H1 (cell line): ENCODE measurements at regions not wholly inside any gene's neighbourhood (a gene's known extent, or its start where the extent isn't known, plus 50 kb on each side); places are given as distances from the start of the nearest gene placed in this dataset.

ENCODE experiments used
- CTCF ChIA-PET: fragments of 300-600 bp; sonication (Branson Sonifier 250); formaldehyde crosslinking; loops from one replicate; lab custom pipeline; 2021; ENCODE audit not compliant: partially characterized antibody; lab: Charles Lee
- POLR2A ChIA-PET: fragments of 300-600 bp; sonication (Branson Sonifier 250); formaldehyde crosslinking; loops from one replicate; lab custom pipeline; 2021; ENCODE audit warnings: inconsistent platforms; ENCODE audit not compliant: partially characterized antibody; lab: Charles Lee
- DNase-seq, 2 experiments: peaks; one replicate each; pipeline versions ENCODE4 v3.0.0 to v3.0.0-alpha.2; 2010 to 2022; ENCODE audit warnings: low spot score in 2 of 2, low read depth in 1 of 2, mixed read lengths in 1 of 2
- FAIRE-seq: peaks from 2 replicates; lab custom pipeline; 2011; peaks lifted over from hg19 to GRCh38; lab: Jason Lieb, UNC
- H2AFZ ChIP-seq: 2 replicates; pipeline ENCODE4 v1.8.1; 2012; ENCODE audit warnings: low read length, inconsistent platforms
- H2AK5ac ChIP-seq: 2 replicates; pipeline ENCODE4 v1.6.1; 2013; ENCODE audit warnings: low read depth, low read length
- H2BK120ac ChIP-seq: replicated peaks from 2 replicates; pipeline ENCODE3; 2013; ENCODE audit warnings: low read depth, low read length, inconsistent platforms
- H2BK12ac ChIP-seq: 2 replicates; pipeline ENCODE4 v1.6.1; 2013; ENCODE audit warnings: low read depth, low read length
- H2BK15ac ChIP-seq: 2 replicates; pipeline ENCODE4 v1.6.1; 2013; ENCODE audit warnings: low read length
- H2BK20ac ChIP-seq: 2 replicates; pipeline ENCODE4 v1.6.1; 2013; ENCODE audit warnings: low read length
- H2BK5ac ChIP-seq: 2 replicates; pipeline ENCODE4 v1.6.1; 2013; ENCODE audit warnings: low read depth, low read length
- H3K14ac ChIP-seq: 2 replicates; pipeline ENCODE4 v1.6.1; 2013; ENCODE audit warnings: inconsistent platforms; ENCODE audit not compliant: insufficient read length
- H3K18ac ChIP-seq: 2 replicates; pipeline ENCODE4 v1.6.1; 2013; ENCODE audit warnings: low read length; ENCODE audit errors: extremely low read depth
- H3K23ac ChIP-seq: 2 replicates; pipeline ENCODE4 v1.6.1; 2013; ENCODE audit warnings: inconsistent platforms; ENCODE audit not compliant: insufficient read length
- H3K23me2 ChIP-seq: 2 replicates; pipeline ENCODE4 v1.6.1; 2013; ENCODE audit warnings: low read depth, low read length
- H3K27ac ChIP-seq: 2 replicates; pipeline ENCODE4 v1.6.1; 2011; ENCODE audit warnings: low read depth, low read length, inconsistent platforms
- H3K27me3 ChIP-seq, 4 experiments: replicated peaks in 1 of 4; 1 replicate in 1 of 4; 2 replicates in 3 of 4; pipeline versions ENCODE4 v1.6.1 to v1.8.1; 2011 to 2013; ENCODE audit warnings: low read length in 3 of 4, mild to moderate bottlenecking in 3 of 4, inconsistent platforms in 2 of 4, mixed read lengths in 2 of 4, moderate library complexity in 1 of 4; ENCODE audit not compliant: control insufficient read depth in 3 of 4, insufficient read depth in 3 of 4; ENCODE audit errors: extremely low read depth in 1 of 4
- H3K36me3 ChIP-seq, 4 experiments: 2 replicates each; pipeline versions ENCODE4 v1.6.1 to v1.8.1; 2011 to 2013; ENCODE audit warnings: mild to moderate bottlenecking in 4 of 4, low read length in 3 of 4, moderate library complexity in 2 of 4, control low read depth in 1 of 4, inconsistent platforms in 1 of 4; ENCODE audit not compliant: insufficient read depth in 4 of 4, control insufficient read depth in 2 of 4
- H3K4ac ChIP-seq: replicated peaks from 2 replicates; pipeline ENCODE3; 2013; ENCODE audit warnings: low read length, low read depth, mixed read lengths, inconsistent platforms; ENCODE audit not compliant: insufficient read length
- H3K4me1 ChIP-seq, 4 experiments: replicated peaks in 1 of 4; 1 replicate in 1 of 4; 2 replicates in 3 of 4; pipeline versions ENCODE4 v1.6.1 to v1.8.1; 2011 to 2013; ENCODE audit warnings: low read length in 3 of 4, inconsistent platforms in 2 of 4, mixed read lengths in 1 of 4; ENCODE audit not compliant: insufficient read depth in 4 of 4, control insufficient read depth in 3 of 4
- H3K4me2 ChIP-seq, 2 experiments: 2 replicates each; pipeline versions ENCODE4 v1.6.1 to v1.8.1; 2011 to 2013; ENCODE audit warnings: low read depth in 2 of 2, low read length in 2 of 2, control low read depth in 1 of 2, inconsistent platforms in 1 of 2, mild to moderate bottlenecking in 1 of 2; ENCODE audit not compliant: insufficient read depth in 1 of 2
- H3K4me3 ChIP-seq, 4 experiments: fragments of 200-600, 300-600 bp in 1 of 4; sonication (generic), shearing (Covaris generic), sonication (Bioruptor Twin) in 1 of 4; 2 replicates each; pipeline versions ENCODE4 v1.5.1 to v1.8.1; 2011 to 2016; ENCODE audit warnings: low read length in 4 of 4, low read depth in 3 of 4, control low read depth in 2 of 4, inconsistent platforms in 2 of 4, mild to moderate bottlenecking in 2 of 4, mixed read lengths in 1 of 4, moderate library complexity in 1 of 4; ENCODE audit not compliant: insufficient read depth in 2 of 4; ENCODE audit errors: extremely low read depth in 1 of 4
- H3K56ac ChIP-seq: replicated peaks from 2 replicates; pipeline ENCODE3; 2013; ENCODE audit warnings: low read depth, mild to moderate bottlenecking, mixed read lengths, low read length, inconsistent platforms; ENCODE audit not compliant: insufficient read length
- H3K79me1 ChIP-seq: 2 replicates; pipeline ENCODE4 v1.6.1; 2013; ENCODE audit warnings: low read depth, low read length, control low read depth
- H3K79me2 ChIP-seq, 2 experiments: 2 replicates each; pipeline versions ENCODE4 v1.6.1 to v1.8.1; 2012 to 2013; ENCODE audit warnings: low read length in 2 of 2, mild to moderate bottlenecking in 2 of 2, inconsistent platforms in 1 of 2; ENCODE audit not compliant: insufficient read depth in 2 of 2, control insufficient read depth in 1 of 2
- H3K9ac ChIP-seq, 4 experiments: replicated peaks in 1 of 4; 1 replicate in 1 of 4; 2 replicates in 3 of 4; pipeline versions ENCODE4 v1.6.1 to v1.8.1; 2011 to 2013; ENCODE audit warnings: low read depth in 3 of 4, low read length in 3 of 4, control low read depth in 2 of 4, mild to moderate bottlenecking in 2 of 4, moderate library complexity in 2 of 4, inconsistent platforms in 1 of 4; ENCODE audit errors: extremely low read depth in 1 of 4
- H3K9me3 ChIP-seq, 2 experiments: 2 replicates each; pipeline versions ENCODE4 v1.6.1 to v1.8.1; 2012 to 2013; ENCODE audit warnings: mild to moderate bottlenecking in 2 of 2, moderate library complexity in 2 of 2, control low read depth in 1 of 2, inconsistent platforms in 1 of 2, low read depth in 1 of 2, low read length in 1 of 2, mixed read lengths in 1 of 2; ENCODE audit not compliant: insufficient read depth in 2 of 2
- H4K20me1 ChIP-seq, 2 experiments: replicated peaks in 1 of 2; 2 replicates each; pipeline versions ENCODE3 to v1.8.1; 2011 to 2013; ENCODE audit warnings: inconsistent platforms in 2 of 2, low read length in 2 of 2, mild to moderate bottlenecking in 1 of 2; ENCODE audit not compliant: insufficient read depth in 2 of 2, control insufficient read depth in 1 of 2
- H4K5ac ChIP-seq: 2 replicates; pipeline ENCODE4 v1.6.1; 2013; ENCODE audit warnings: low read length, low read depth, mixed read lengths, inconsistent platforms; ENCODE audit not compliant: insufficient read length
- H4K8ac ChIP-seq: 2 replicates; pipeline ENCODE4 v1.8.0; 2013; ENCODE audit warnings: mild to moderate bottlenecking, moderate library complexity, low read length, inconsistent platforms; ENCODE audit not compliant: insufficient read depth; ENCODE audit errors: extremely low read depth
- H4K91ac ChIP-seq: replicated peaks from 2 replicates; pipeline ENCODE3; 2013; ENCODE audit warnings: low read length, mixed read lengths, inconsistent platforms; ENCODE audit not compliant: insufficient read length
- ASH2L ChIP-seq: fragments of 200-600, 300-600 bp; sonication (generic); IDR thresholded peaks from one replicate; pipeline ENCODE4 v1.7.1; 2017; ENCODE audit warnings: low read length
- CREB1 ChIP-seq: IDR thresholded peaks from 2 replicates; pipeline ENCODE4 v1.6.1; 2012; ENCODE audit warnings: inconsistent platforms
- GABPA ChIP-seq: IDR thresholded peaks from 2 replicates; pipeline ENCODE4 v1.6.1; 2011; ENCODE audit warnings: mild to moderate bottlenecking, low read length, moderate library complexity, borderline replicate concordance; ENCODE audit not compliant: insufficient read depth
- KDM5A ChIP-seq: fragments of 200-600 bp; IDR thresholded peaks from 2 replicates; pipeline ENCODE4 v1.7.1; 2012; ENCODE audit warnings: mild to moderate bottlenecking, low read length, inconsistent platforms, mixed read lengths
- NANOG ChIP-seq: IDR thresholded peaks from 2 replicates; pipeline ENCODE4 v1.6.1; 2011; ENCODE audit warnings: low read length, low read depth, mild to moderate bottlenecking, inconsistent platforms; ENCODE audit not compliant: insufficient read depth, poor library complexity, severe bottlenecking
- RAD21 ChIP-seq, 2 experiments: IDR thresholded peaks in 1 of 2; conservative IDR thresholded peaks in 1 of 2; 2 replicates each; pipeline ENCODE4 v1.6.1; 2011; ENCODE audit warnings: low read depth in 2 of 2, low read length in 2 of 2, improper control_type of control experiment in 1 of 2, inconsistent platforms in 1 of 2, mild to moderate bottlenecking in 1 of 2, moderate library complexity in 1 of 2
- SAP30 ChIP-seq: fragments of 300-600 bp; sonication (generic); IDR thresholded peaks from 2 replicates; pipeline ENCODE4 v1.7.1; 2012; ENCODE audit warnings: low read length, moderate library complexity, mild to moderate bottlenecking, inconsistent platforms; ENCODE audit not compliant: insufficient read depth, insufficient replicate concordance
- SIN3A ChIP-seq, 2 experiments: IDR thresholded peaks in 1 of 2; conservative IDR thresholded peaks in 1 of 2; 2 replicates each; pipeline ENCODE4 v1.6.1; 2011 to 2012; ENCODE audit warnings: low read length in 2 of 2, improper control_type of control experiment in 1 of 2, low read depth in 1 of 2, mild to moderate bottlenecking in 1 of 2
- TAF1 ChIP-seq: IDR thresholded peaks from 2 replicates; pipeline ENCODE4 v1.6.1; 2011; ENCODE audit warnings: mild to moderate bottlenecking, low read depth, low read length
- ZNF274 ChIP-seq: IDR thresholded peaks from 2 replicates; pipeline ENCODE4 v1.7.0; 2012; ENCODE audit warnings: low read length, borderline replicate concordance; ENCODE audit errors: extremely low read depth
- WGBS, 2 experiments: shearing (Covaris generic) in 1 of 2; methylation state at CpG; one replicate each; pipeline versions ENCODE4 v1.1.6 to v1.1.7; 2013 to 2015; ENCODE audit warnings: low lambda C conversion rate in 2 of 2, mixed read lengths in 2 of 2, inconsistent platforms in 1 of 2, low coverage in 1 of 2, missing lambda C conversion rate in 1 of 2; ENCODE audit not compliant: insufficient replicate concordance in 2 of 2, insufficient coverage in 1 of 2, insufficient read length in 1 of 2; ENCODE audit errors: extremely low coverage in 1 of 2, missing lambda C conversion rate in 1 of 2; 5-methylcytosine and 5-hydroxymethylcytosine counted together
- TF ChIP-seq, protein P1 (sequence below): IDR thresholded peaks from 2 replicates; pipeline ENCODE4 v1.6.1; 2012; ENCODE audit warnings: low read length, inconsistent platforms

DNA sequence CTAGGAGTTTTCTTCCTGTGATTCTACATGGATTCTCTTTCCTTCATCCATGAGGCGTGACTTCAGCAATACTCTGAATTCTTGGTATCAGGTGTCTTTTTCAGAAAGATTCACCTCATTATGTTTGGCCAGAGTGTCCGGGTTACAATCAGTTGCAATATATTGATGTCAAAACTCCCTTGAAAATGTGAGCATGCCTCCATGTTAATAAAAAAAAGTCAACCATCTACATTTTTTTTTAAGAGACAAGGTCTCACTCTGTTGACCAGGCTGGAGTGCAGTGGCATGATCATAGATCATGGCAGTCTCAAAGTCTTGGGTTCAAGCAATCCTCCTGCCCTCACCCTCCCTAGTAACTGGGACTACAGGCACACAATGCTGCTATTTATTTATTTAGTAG is 80.9 kb upstream of the NEUROD1 start:
- Histone ChIP-seq H3K27ac (no peak overlapping the region), H3K79me2 (no peaks in the 10 kb centered on the region), H3K23ac (no peak overlapping the region), H2BK5ac (no peak overlapping the region), H3K9me3 (no peaks in the 10 kb centered on the region), H3K79me1 (no peaks in the 10 kb centered on the region), H3K4ac (no peak overlapping the region), H3K4me2 (no peak overlapping the region), H4K91ac (no peak overlapping the region), H3K18ac (no peak overlapping the region), H3K36me3 (no peaks in the 10 kb centered on the region), H3K56ac (no peak overlapping the region), H4K8ac (no peak overlapping the region), H2AFZ (no peak overlapping the region), H3K27me3 (no peaks in the 10 kb centered on the region), H2BK12ac (no peak overlapping the region), H4K5ac (no peak overlapping the region), H2BK20ac (no peak overlapping the region), H3K4me1 (no peaks in the 10 kb centered on the region), H3K9ac (no peak overlapping the region), H2BK15ac (no peak overlapping the region), H3K14ac (no peak overlapping the region), H3K23me2 (no peaks in the 10 kb centered on the region), H4K20me1 (no peaks in the 10 kb centered on the region), H2AK5ac (no peak overlapping the region), H3K4me3 (no peak overlapping the region), H2BK120ac (no peak overlapping the region)
- ChIA-PET CTCF (no interaction called here), POLR2A (no interaction called here)
- FAIRE-seq: no peak
- DNase-seq: no peak
- WGBS, 2 experiments: 91% methylated on average over 2 of the region's 2 CpGs; no CpG with 5 or more reads in 1 of the 2 experiments
- TF ChIP-seq CREB1 (no peak), SAP30 (no peak), RAD21 (IDR thresholded peaks at IDR 0.05 in 1 of 2, conservative IDR thresholded peaks at IDR 0.05 in 1 of 2; ENCODE audit: low read depth in 2 of 2, low read length in 2 of 2) (no peak), KDM5A (no peak), NANOG (no peak), GABPA (no peak), SIN3A (conservative IDR thresholded peaks at IDR 0.05 in 1 of 2, IDR thresholded peaks at IDR 0.05 in 1 of 2; ENCODE audit: low read depth in 1 of 2, low read length in 2 of 2) (no peak), ZNF274 (no peak), ASH2L (no peak), TAF1 (no peak)
- TF ChIP-seq, protein P1, sequence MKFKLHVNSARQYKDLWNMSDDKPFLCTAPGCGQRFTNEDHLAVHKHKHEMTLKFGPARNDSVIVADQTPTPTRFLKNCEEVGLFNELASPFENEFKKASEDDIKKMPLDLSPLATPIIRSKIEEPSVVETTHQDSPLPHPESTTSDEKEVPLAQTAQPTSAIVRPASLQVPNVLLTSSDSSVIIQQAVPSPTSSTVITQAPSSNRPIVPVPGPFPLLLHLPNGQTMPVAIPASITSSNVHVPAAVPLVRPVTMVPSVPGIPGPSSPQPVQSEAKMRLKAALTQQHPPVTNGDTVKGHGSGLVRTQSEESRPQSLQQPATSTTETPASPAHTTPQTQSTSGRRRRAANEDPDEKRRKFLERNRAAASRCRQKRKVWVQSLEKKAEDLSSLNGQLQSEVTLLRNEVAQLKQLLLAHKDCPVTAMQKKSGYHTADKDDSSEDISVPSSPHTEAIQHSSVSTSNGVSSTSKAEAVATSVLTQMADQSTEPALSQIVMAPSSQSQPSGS: no peak
